GM10266 (cell line): ENCODE measurements at regions not wholly inside any gene's neighbourhood (a gene's known extent, or its start where the extent isn't known, plus 50 kb on each side); places are given as distances from the start of the nearest gene placed in this dataset.
"Not testable (repeated sequence)": the region's sequence is repeated elsewhere in the genome, so short reads cannot be mapped to it uniquely, and the experiment has no call there.

ENCODE experiments used
- DNase-seq: peaks from one replicate; pipeline ENCODE4 v3.0.0; 2012; ENCODE audit errors: extremely low spot score
- CTCF ChIP-seq: IDR thresholded peaks from 2 replicates; pipeline ENCODE4 v1.5.1; 2012; ENCODE audit warnings: mild to moderate bottlenecking, low read depth; ENCODE audit not compliant: control insufficient read depth, insufficient read depth; ENCODE audit errors: missing control alignments

- DNase-seq = no peak
- TF ChIP-seq CTCF = no peak
These were observed 211.3 kb upstream of the IRX4 start for GRCh38 chr5:2093859-2094615.

- TF ChIP-seq CTCF = no peak
These were observed 209.2 kb upstream of the IRX4 start for GRCh38 chr5:2091921-2092320.

DNA sequence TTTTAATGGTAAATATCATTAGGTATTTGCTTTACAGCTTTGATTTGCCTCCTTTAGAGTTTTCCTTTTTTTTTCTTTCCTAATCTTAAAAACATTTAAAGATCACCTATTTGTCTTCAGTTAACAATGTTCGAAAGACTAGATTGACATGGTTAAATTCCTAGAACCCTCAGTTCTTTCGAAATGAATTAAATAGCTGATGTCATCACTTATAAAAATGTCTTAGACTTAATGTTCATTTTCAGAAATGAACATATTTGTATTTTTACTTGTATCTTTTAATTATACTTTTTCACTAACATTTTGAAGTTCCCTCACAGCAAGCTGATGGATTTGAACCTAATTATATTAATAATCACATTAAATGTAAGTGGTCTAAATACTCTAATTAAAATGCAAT lies 205.3 kb upstream of the IRX4 start:
- TF ChIP-seq CTCF = no peak
- no peak for DNase-seq

More at GRCh38 chr5:2091921-2092320, 209.2 kb upstream of the IRX4 start:
- DNase-seq = no peak

DNA sequence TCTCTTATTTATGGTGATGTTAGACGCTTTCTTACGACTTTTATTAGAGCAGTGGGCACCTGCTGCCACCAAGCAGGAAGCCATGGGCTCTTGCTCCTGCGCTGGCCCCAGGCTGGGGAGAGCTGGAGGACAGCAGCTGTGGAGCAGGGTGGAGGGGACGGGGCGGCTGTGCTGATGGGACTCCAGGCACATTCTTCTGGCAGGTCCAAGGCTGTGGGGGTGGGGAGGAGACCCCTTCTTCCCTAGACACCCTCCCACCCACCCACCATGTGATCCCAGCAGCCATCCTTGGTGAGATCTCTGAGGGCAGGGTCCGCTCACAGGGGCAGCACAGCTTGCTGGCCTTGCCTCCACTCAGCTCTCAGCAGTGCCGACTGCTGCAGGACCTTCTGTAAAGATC lies 192.6 kb upstream of the IRX4 start:
- no peak for DNase-seq

GRCh38 chr5:2071562-2071961 lies 188.8 kb upstream of the IRX4 start:
- TF ChIP-seq CTCF = no peak
- DNase-seq = no peak

More for the DNA sequence above, 192.6 kb upstream of the IRX4 start:
- no peak for TF ChIP-seq CTCF

GRCh38 chr5:2070787-2071186 lies 188.1 kb upstream of the IRX4 start:
- DNase-seq = not testable (repeated sequence)

- no peak for DNase-seq
- no peak for TF ChIP-seq CTCF
These were observed 185.8 kb upstream of the IRX4 start for GRCh38 chr5:2068531-2068930.

DNA sequence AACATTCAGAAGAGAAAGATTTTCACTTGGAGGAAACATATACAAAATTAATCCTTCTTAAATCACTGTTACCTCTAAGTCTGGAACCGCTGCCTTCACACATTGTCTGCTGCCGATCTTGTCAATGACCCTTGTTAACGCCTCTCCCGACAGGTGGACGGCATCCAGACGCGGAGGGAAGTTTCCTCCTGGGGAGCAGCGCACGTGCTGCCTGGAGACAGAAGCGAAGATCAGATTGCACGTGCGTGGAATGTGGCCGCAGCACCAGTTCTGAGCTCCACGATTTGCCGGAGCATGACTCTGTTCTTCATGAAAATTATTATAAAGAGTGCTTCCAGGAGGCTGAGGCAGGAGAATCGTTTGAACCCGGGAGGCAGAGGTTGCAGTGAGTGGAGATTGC lies 183.6 kb upstream of the IRX4 start:
- no peak for TF ChIP-seq CTCF
- no peak for DNase-seq

- DNase-seq = not testable (repeated sequence)
These were observed 180.7 kb upstream of the IRX4 start for GRCh38 chr5:2063380-2063779.
